Keratinocyte (primary cell): ENCODE measurements at regions not wholly inside any gene's neighbourhood (a gene's known extent, or its start where the extent isn't known, plus 50 kb on each side); places are given as distances from the start of the nearest gene placed in this dataset.

ENCODE experiments used
- DNase-seq: peaks from one replicate; pipeline ENCODE4 v3.0.0-alpha.2; 2011; ENCODE audit warnings: low read depth, missing footprints, low spot score
- FAIRE-seq: peaks from 2 replicates; lab custom pipeline; 2011; peaks lifted over from hg19 to GRCh38; lab: Jason Lieb, UNC
- H2AFZ ChIP-seq: 2 replicates; pipeline ENCODE4 v1.6.0; 2012; ENCODE audit warnings: low read length, control low read depth, inconsistent platforms; ENCODE audit not compliant: control insufficient read depth
- H3K27ac ChIP-seq: 2 replicates; pipeline ENCODE4 v1.5.1; 2011; ENCODE audit warnings: low read length; ENCODE audit not compliant: control insufficient read depth, insufficient read depth
- H3K27me3 ChIP-seq: 3 replicates; pipeline ENCODE4 v1.6.0; 2011; ENCODE audit warnings: low read length; ENCODE audit not compliant: control insufficient read depth, insufficient read depth; ENCODE audit errors: extremely low read depth
- H3K36me3 ChIP-seq, 2 experiments: 2 replicates in 1 of 2; 3 replicates in 1 of 2; pipeline ENCODE4 v1.5.1; 2011; ENCODE audit warnings: low read length in 2 of 2, mild to moderate bottlenecking in 1 of 2; ENCODE audit not compliant: control insufficient read depth in 2 of 2, insufficient read depth in 2 of 2; ENCODE audit errors: extremely low read depth in 1 of 2
- H3K4me1 ChIP-seq: 3 replicates; pipeline ENCODE4 v1.5.1; 2011; ENCODE audit warnings: low read length; ENCODE audit not compliant: control insufficient read depth, insufficient read depth; ENCODE audit errors: extremely low read depth
- H3K4me2 ChIP-seq: 3 replicates; pipeline ENCODE4 v1.6.0; 2011; ENCODE audit warnings: low read depth, low read length; ENCODE audit not compliant: control insufficient read depth, insufficient read depth; ENCODE audit errors: extremely low read depth
- H3K4me3 ChIP-seq, 3 experiments: fragments of 200-600 bp in 1 of 3; sonication (generic) in 1 of 3; 2 replicates in 2 of 3; 3 replicates in 1 of 3; pipeline ENCODE4 v1.5.1; 2011 to 2016; ENCODE audit warnings: low read length in 3 of 3, mild to moderate bottlenecking in 3 of 3, control low read depth in 2 of 3, inconsistent platforms in 1 of 3, low read depth in 1 of 3, mixed read lengths in 1 of 3, mixed run types in 1 of 3, moderate library complexity in 1 of 3; ENCODE audit not compliant: control insufficient read depth in 2 of 3, insufficient read depth in 2 of 3; ENCODE audit errors: extremely low read depth in 1 of 3
- H3K79me2 ChIP-seq: 2 replicates; pipeline ENCODE4 v1.6.0; 2012; ENCODE audit warnings: low read length; ENCODE audit not compliant: control insufficient read depth, insufficient read depth
- H3K9ac ChIP-seq: 3 replicates; pipeline ENCODE4 v1.6.0; 2011; ENCODE audit warnings: low read length; ENCODE audit not compliant: control insufficient read depth, insufficient read depth; ENCODE audit errors: extremely low read depth
- H3K9me1 ChIP-seq: 3 replicates; pipeline ENCODE4 v1.6.0; 2011; ENCODE audit warnings: low read length; ENCODE audit not compliant: control insufficient read depth, insufficient read depth; ENCODE audit errors: extremely low read depth
- H3K9me3 ChIP-seq: 2 replicates; pipeline ENCODE4 v1.5.1; 2012; ENCODE audit warnings: low read depth, low read length; ENCODE audit not compliant: control insufficient read depth
- H4K20me1 ChIP-seq: 3 replicates; pipeline ENCODE4 v1.6.0; 2011; ENCODE audit warnings: low read length; ENCODE audit not compliant: control insufficient read depth, insufficient read depth; ENCODE audit errors: extremely low read depth
- EZH2 ChIP-seq: IDR thresholded peaks from one replicate; pipeline ENCODE4 v1.6.1; 2012; ENCODE audit warnings: inconsistent platforms, mild to moderate bottlenecking, low read length, moderate library complexity
- dilution Hi-C: fragments of 300-500 bp; cut with MboI; formaldehyde crosslinking; loops from one replicate; pipeline ENCODE4 v1.7.0; 2020; ENCODE audit warnings: low sequenced_read_pairs; ENCODE audit not compliant: extremely low pct_ligation_motif_present
- TF ChIP-seq, protein P1 (sequence below), 3 experiments: IDR thresholded peaks in 1 of 3; conservative IDR thresholded peaks in 1 of 3; optimal IDR thresholded peaks in 1 of 3; 2 replicates in 2 of 3; 3 replicates in 1 of 3; pipeline versions ENCODE3 to v1.5.1; 2011; ENCODE audit warnings: low read length in 3 of 3, mild to moderate bottlenecking in 3 of 3, moderate library complexity in 2 of 3, control low read depth in 1 of 3, inconsistent platforms in 1 of 3; ENCODE audit not compliant: insufficient read depth in 2 of 3; ENCODE audit errors: extremely low read depth in 1 of 3

- no peak overlapping the region for H3K4me3 ChIP-seq
- H3K27ac ChIP-seq: no peak overlapping the region
- no peaks in the 10 kb centered on the region for H3K9me3 ChIP-seq
- dilution Hi-C loops: no loop called here
- H3K9ac ChIP-seq: no peak overlapping the region
- TF ChIP-seq EZH2: no peak
- TF ChIP-seq, protein P1, sequence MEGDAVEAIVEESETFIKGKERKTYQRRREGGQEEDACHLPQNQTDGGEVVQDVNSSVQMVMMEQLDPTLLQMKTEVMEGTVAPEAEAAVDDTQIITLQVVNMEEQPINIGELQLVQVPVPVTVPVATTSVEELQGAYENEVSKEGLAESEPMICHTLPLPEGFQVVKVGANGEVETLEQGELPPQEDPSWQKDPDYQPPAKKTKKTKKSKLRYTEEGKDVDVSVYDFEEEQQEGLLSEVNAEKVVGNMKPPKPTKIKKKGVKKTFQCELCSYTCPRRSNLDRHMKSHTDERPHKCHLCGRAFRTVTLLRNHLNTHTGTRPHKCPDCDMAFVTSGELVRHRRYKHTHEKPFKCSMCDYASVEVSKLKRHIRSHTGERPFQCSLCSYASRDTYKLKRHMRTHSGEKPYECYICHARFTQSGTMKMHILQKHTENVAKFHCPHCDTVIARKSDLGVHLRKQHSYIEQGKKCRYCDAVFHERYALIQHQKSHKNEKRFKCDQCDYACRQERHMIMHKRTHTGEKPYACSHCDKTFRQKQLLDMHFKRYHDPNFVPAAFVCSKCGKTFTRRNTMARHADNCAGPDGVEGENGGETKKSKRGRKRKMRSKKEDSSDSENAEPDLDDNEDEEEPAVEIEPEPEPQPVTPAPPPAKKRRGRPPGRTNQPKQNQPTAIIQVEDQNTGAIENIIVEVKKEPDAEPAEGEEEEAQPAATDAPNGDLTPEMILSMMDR (optimal IDR thresholded peaks at IDR 0.05 in 1 of 3, IDR thresholded peaks at IDR 0.05 in 1 of 3, conservative IDR thresholded peaks at IDR 0.05 in 1 of 3; ENCODE audit: extremely low read depth in 1 of 3, insufficient read depth in 2 of 3, low read length in 3 of 3): no peak
- H3K79me2 ChIP-seq: no peaks in the 10 kb centered on the region
- DNase-seq: no peak
- no peak overlapping the region for H2AFZ ChIP-seq
- no peaks in the 10 kb centered on the region for H3K36me3 ChIP-seq
- no peaks in the 10 kb centered on the region for H3K27me3 ChIP-seq
- H3K4me1 ChIP-seq: no peaks in the 10 kb centered on the region
- H4K20me1 ChIP-seq: no peaks in the 10 kb centered on the region
- FAIRE-seq: no peak
- H3K9me1 ChIP-seq: no peaks in the 10 kb centered on the region
- H3K4me2 ChIP-seq: no peak overlapping the region
These were observed 259.2 kb downstream of the C3orf38 start for GRCh38 chr3:88408935-88409334.

DNA sequence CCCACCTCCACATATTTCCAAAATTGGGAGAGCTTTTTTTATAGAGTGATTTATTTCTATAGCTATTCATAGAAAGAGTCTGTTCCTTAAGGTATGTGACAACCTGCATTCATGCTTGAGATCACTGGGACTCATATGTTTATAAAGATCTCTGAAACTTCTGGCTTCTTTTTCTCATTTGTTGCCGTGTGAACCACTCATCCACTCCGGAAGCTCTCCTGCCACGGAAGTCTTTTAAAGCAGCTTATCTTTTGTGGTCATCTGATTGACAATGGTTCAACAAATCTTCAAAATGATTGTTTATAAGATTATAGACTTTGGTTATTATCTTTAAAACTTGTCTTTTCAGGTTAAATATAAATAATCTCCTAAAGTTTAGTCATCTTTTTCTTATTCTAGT, 260.5 kb downstream of the C3orf38 start:
- DNase-seq (no peak), FAIRE-seq (no peak)
- no peak overlapping the region for H3K27ac ChIP-seq
- no peak for TF ChIP-seq EZH2
- H3K9ac ChIP-seq: no peak overlapping the region
- no peaks in the 10 kb centered on the region for H3K9me3 ChIP-seq
- no peaks in the 10 kb centered on the region for H3K4me1 ChIP-seq
- H3K36me3 ChIP-seq: no peaks in the 10 kb centered on the region
- no peak overlapping the region for H3K4me2 ChIP-seq
- no peaks in the 10 kb centered on the region for H4K20me1 ChIP-seq
- no peak overlapping the region for H2AFZ ChIP-seq
- no peak overlapping the region for H3K4me3 ChIP-seq
- dilution Hi-C loops: no loop called here
- no peaks in the 10 kb centered on the region for H3K27me3 ChIP-seq
- no peaks in the 10 kb centered on the region for H3K9me1 ChIP-seq
- no peaks in the 10 kb centered on the region for H3K79me2 ChIP-seq

- Histone ChIP-seq H3K36me3 (no peaks in the 10 kb centered on the region), H4K20me1 (no peaks in the 10 kb centered on the region), H3K4me3 (no peak overlapping the region), H3K27me3 (no peaks in the 10 kb centered on the region), H3K4me2 (no peak overlapping the region), H3K79me2 (no peaks in the 10 kb centered on the region), H3K9me3 (no peaks in the 10 kb centered on the region), H2AFZ (no peak overlapping the region), H3K27ac (no peak overlapping the region), H3K4me1 (no peaks in the 10 kb centered on the region), H3K9me1 (no peaks in the 10 kb centered on the region), H3K9ac (no peak overlapping the region)
- no peak for FAIRE-seq
- dilution Hi-C loops: no loop called here
- no peak for DNase-seq
- TF ChIP-seq EZH2: no peak
- TF ChIP-seq, protein P1 (optimal IDR thresholded peaks at IDR 0.05 in 1 of 3, IDR thresholded peaks at IDR 0.05 in 1 of 3, conservative IDR thresholded peaks at IDR 0.05 in 1 of 3; ENCODE audit: extremely low read depth in 1 of 3, insufficient read depth in 2 of 3, low read length in 3 of 3): no peak
These were observed 262.6 kb downstream of the C3orf38 start for GRCh38 chr3:88412346-88412745.
